Chondrocyte (in vitro differentiated cells): ENCODE measurements at regions not wholly inside any gene's neighbourhood (a gene's known extent, or its start where the extent isn't known, plus 50 kb on each side); places are given as distances from the start of the nearest gene placed in this dataset.
A peak's percentile ranks its signal among the peaks of the same experiment; 100 is the strongest.

Source experiments
- DNase-seq: peaks from one replicate; pipeline ENCODE4 v3.0.0; 2021; ENCODE audit warnings: mixed read lengths, low spot score
- H3K27ac Mint-ChIP-seq: one replicate; pipeline ENCODE4 v1.8.0; 2021; ENCODE audit warnings: mild to moderate bottlenecking, moderate library complexity, mixed read lengths; ENCODE audit not compliant: unreplicated experiment
- H3K27me3 Mint-ChIP-seq: 2 replicates; pipeline ENCODE4 v1.8.0; 2021; ENCODE audit warnings: low read depth, mixed read lengths
- H3K36me3 Mint-ChIP-seq: 2 replicates; pipeline ENCODE4 v1.8.0; 2021; ENCODE audit warnings: low read depth, mixed read lengths
- H3K4me1 Mint-ChIP-seq: 2 replicates; pipeline ENCODE4 v1.8.0; 2021; ENCODE audit warnings: low read depth, mild to moderate bottlenecking, mixed read lengths
- H3K4me3 Mint-ChIP-seq: one replicate; pipeline ENCODE4 v1.8.0; 2021; ENCODE audit warnings: mild to moderate bottlenecking, moderate library complexity, mixed read lengths; ENCODE audit not compliant: unreplicated experiment
- H3K9me3 Mint-ChIP-seq: 2 replicates; pipeline ENCODE4 v1.8.0; 2021; ENCODE audit warnings: low read depth, mixed read lengths
- CTCF ChIP-seq: fragments of 200-600 bp; sonication (generic); IDR thresholded peaks from 2 replicates; pipeline ENCODE4 v1.5.0; 2021; ENCODE audit warnings: antibody characterized with exemption, mild to moderate bottlenecking, moderate library complexity

- Mint-ChIP-seq H3K27me3 (peaks cover 21% of the 10 kb centered on the region), H3K4me3 (no peak overlapping the region), H3K36me3 (no peaks in the 10 kb centered on the region), H3K9me3 (no peaks in the 10 kb centered on the region), H3K4me1 (peaks cover 11% of the 10 kb centered on the region), H3K27ac (no peak overlapping the region)
- TF ChIP-seq CTCF = no peak
- no peak for DNase-seq
Observed at GRCh38 chr13:26919732-26920131, 159.1 kb upstream of the GPR12 start.

- peaks cover 19% of the 10 kb centered on the region for H3K27me3 Mint-ChIP-seq
- no peak overlapping the region for H3K27ac Mint-ChIP-seq
- H3K9me3 Mint-ChIP-seq = no peaks in the 10 kb centered on the region
- peaks cover 9% of the 10 kb centered on the region for H3K4me1 Mint-ChIP-seq
- no peaks in the 10 kb centered on the region for H3K36me3 Mint-ChIP-seq
- no peak for DNase-seq
- H3K4me3 Mint-ChIP-seq = no peak overlapping the region
- TF ChIP-seq CTCF = no peak
Observed at GRCh38 chr13:26919311-26919710, 158.7 kb upstream of the GPR12 start.

DNA sequence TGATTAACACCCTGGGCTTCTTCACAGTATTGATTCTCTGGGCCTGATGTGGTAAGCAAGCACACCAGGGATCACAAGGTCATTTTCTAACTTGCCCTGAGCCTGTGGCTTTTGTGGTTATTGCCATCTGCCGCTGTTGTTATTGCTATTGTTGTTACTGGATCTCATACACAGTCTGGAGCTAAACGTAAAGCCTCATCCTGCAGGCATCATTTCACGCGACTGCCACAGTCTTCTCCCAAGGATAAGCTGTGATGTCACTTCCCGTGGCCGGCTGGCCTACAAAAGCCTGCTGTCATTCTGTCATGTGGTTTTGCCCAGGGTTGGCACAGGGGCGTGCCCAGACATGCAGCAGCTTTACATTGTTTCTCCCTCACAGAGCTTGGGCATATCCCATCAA is 154.0 kb upstream of the GPR12 start:
- H3K4me3 Mint-ChIP-seq = no peak overlapping the region
- H3K27me3 Mint-ChIP-seq = peaks cover 23% of the 10 kb centered on the region
- peak; percentile 38 for DNase-seq
- no peak for TF ChIP-seq CTCF
- no peaks in the 10 kb centered on the region for H3K9me3 Mint-ChIP-seq
- H3K4me1 Mint-ChIP-seq = no peaks in the 10 kb centered on the region
- no peaks in the 10 kb centered on the region for H3K36me3 Mint-ChIP-seq
- H3K27ac Mint-ChIP-seq = no peak overlapping the region

DNA sequence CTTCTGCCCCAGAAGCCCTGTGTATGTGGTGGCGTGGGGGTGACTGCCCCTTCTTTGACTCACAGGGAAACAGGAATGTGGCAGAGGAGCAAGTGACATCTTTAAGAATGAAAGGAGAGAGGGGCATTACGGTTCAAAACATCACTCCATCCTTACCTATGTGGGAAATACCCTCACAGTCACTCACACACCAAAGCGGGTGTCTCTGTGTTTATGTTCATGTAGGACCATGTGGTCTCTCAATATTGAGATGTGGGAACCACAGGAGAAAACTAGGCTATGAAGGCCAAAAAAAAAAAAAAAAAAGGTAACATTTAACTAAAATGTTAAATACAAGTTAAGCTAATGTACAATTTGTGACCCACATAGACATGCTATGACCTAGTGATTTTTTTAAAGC is 153.6 kb upstream of the GPR12 start:
- Mint-ChIP-seq H3K27me3 (peaks cover 24% of the 10 kb centered on the region), H3K27ac (no peak overlapping the region), H3K36me3 (no peaks in the 10 kb centered on the region), H3K4me3 (no peak overlapping the region), H3K9me3 (no peaks in the 10 kb centered on the region), H3K4me1 (no peaks in the 10 kb centered on the region)
- no peak for TF ChIP-seq CTCF
- DNase-seq = no peak

DNA sequence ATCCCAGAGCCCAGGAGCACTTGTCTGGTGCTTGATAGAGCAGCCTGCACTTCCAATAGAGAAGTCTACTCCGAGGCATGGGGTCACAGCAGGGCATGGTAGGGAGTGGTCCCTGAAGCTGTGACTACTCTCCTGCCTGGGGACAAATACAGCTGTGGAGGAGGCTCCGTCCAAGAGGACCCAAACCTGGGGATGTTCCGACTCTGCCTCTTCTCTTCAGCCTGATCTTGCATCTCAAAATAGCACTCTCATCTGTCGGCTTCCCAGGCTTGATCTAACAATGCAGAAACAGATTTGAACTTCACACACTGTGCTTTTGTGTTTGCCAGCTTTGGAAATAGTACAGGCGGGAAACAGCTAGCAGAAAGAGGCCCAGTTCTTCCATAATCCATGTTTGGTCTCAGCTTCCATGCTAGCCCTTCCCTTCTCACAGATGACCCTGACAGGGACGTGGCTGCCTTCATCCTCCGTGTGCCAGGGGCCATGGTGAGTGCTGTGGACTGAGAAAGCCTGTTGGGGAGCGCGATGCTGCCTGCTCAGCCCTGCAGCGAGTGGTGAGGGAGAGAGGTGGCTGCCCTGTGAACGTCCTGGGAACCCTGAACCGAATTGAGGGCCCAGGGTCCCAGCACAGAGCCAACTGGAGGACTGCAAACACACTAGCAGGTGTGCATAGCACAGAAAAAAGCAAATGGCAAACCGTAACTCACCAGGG is 150.3 kb upstream of the GPR12 start:
- no peak overlapping the region for H3K27ac Mint-ChIP-seq
- no peak for TF ChIP-seq CTCF

More for the DNA sequence above, 150.3 kb upstream of the GPR12 start:
- Mint-ChIP-seq H3K9me3 (no peaks in the 10 kb centered on the region), H3K27me3 (peaks cover 42% of the 10 kb centered on the region), H3K4me1 (no peaks in the 10 kb centered on the region), H3K36me3 (no peaks in the 10 kb centered on the region), H3K4me3 (no peak overlapping the region)
- peak; percentile 59 for DNase-seq
